Breast epithelium (tissue), 3 donors: ENCODE measurements at regions not wholly inside any gene's neighbourhood (a gene's known extent, or its start where the extent isn't known, plus 50 kb on each side); places are given as distances from the start of the nearest gene placed in this dataset.

Experiments
- CTCF ChIP-seq, 3 donors: fragments of 450-650 bp; IDR thresholded peaks; one replicate each; pipeline ENCODE4 v1.5.1; 2016 to 2017; ENCODE audit warnings: antibody characterized with exemption in 3 of 3, mild to moderate bottlenecking in 3 of 3, moderate library complexity in 3 of 3
- POLR2A ChIP-seq: fragments of 450-650 bp; IDR thresholded peaks from one replicate; pipeline ENCODE4 v1.6.1; 2016; ENCODE audit warnings: antibody characterized with exemption, mild to moderate bottlenecking, moderate library complexity

- TF ChIP-seq POLR2A: no peak
- TF ChIP-seq CTCF (IDR thresholded peaks at IDR 0.05): no peak
Measured at GRCh38 chr18:29626094-29626493, 1416.4 kb downstream of the DSC3 start.
